Mucosa of descending colon (tissue), 3 donors: ENCODE measurements at regions not wholly inside any gene's neighbourhood (a gene's known extent, or its start where the extent isn't known, plus 50 kb on each side); places are given as distances from the start of the nearest gene placed in this dataset.

Experiments used
- ATAC-seq: fragments of 200-7000 bp; cut with Tn5 transposase; one replicate; pipeline ENCODE4 v1.9.1; 2020; ENCODE audit warnings: mild to moderate bottlenecking, moderate library complexity
- DNase-seq, 3 donors: peaks; one replicate each; pipeline ENCODE4 v3.0.0-alpha.2; 2020
- H3K36me3 ChIP-seq: fragments of 200-600 bp; one replicate; pipeline ENCODE4 v1.8.0; 2021; ENCODE audit warnings: low read depth, mild to moderate bottlenecking
- H3K4me1 ChIP-seq: fragments of 200-600 bp; one replicate; pipeline ENCODE4 v1.8.0; 2021; ENCODE audit warnings: low read depth, mild to moderate bottlenecking
- H3K4me3 ChIP-seq: fragments of 200-600 bp; one replicate; pipeline ENCODE4 v1.8.0; 2021; ENCODE audit warnings: mild to moderate bottlenecking
- H3K9me3 ChIP-seq: fragments of 200-600 bp; one replicate; pipeline ENCODE4 v1.8.0; 2021; ENCODE audit warnings: mild to moderate bottlenecking
- intact Hi-C, 2 donors: fragments of 100-400 bp; cut with DNase I in 1 of 2; cut with micrococcal nuclease in 1 of 2; formaldehyde crosslinking; loops; one replicate each; pipeline versions ENCODE4 v1.11.0 to v1.11.1; 2022; cut with DNase I, micrococcal nuclease
- TF ChIP-seq, protein P1 (sequence below): fragments of 200-600 bp; IDR thresholded peaks from one replicate; pipeline ENCODE4 v1.8.0; 2022; ENCODE audit warnings: antibody characterized with exemption, mild to moderate bottlenecking
- donor health status: DM: no; HTN: no; CAD: no; lungs with moderate emphysema.
- donor health status: DM: no; HTN: no; CAD: no.
- donor health status: DM: no; HTN: yes; CAD: no.

DNA sequence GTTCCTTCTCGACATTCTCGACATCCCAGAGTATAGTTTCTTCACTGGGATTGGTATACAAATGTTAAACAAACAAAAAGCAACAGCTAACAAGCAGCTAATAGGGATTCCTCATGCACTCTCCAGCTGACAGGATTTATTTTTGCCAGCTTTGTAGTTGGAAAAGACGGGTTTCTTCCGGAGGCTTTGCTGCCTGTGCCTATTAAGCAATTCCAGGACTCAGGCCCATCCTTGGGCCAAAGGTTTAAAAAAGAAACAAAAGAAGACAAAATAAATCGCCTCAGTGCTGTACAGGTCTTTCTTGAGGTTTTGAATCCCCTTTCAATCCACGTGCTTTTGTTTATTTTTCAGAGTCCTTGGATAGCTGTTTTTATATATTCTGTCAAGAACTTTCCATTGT is 1414.5 kb upstream of the PCDH9 start:
- TF ChIP-seq, protein P1, sequence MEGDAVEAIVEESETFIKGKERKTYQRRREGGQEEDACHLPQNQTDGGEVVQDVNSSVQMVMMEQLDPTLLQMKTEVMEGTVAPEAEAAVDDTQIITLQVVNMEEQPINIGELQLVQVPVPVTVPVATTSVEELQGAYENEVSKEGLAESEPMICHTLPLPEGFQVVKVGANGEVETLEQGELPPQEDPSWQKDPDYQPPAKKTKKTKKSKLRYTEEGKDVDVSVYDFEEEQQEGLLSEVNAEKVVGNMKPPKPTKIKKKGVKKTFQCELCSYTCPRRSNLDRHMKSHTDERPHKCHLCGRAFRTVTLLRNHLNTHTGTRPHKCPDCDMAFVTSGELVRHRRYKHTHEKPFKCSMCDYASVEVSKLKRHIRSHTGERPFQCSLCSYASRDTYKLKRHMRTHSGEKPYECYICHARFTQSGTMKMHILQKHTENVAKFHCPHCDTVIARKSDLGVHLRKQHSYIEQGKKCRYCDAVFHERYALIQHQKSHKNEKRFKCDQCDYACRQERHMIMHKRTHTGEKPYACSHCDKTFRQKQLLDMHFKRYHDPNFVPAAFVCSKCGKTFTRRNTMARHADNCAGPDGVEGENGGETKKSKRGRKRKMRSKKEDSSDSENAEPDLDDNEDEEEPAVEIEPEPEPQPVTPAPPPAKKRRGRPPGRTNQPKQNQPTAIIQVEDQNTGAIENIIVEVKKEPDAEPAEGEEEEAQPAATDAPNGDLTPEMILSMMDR: no peak
- Histone ChIP-seq H3K4me1 (no peaks in the 10 kb centered on the region), H3K9me3 (no peaks in the 10 kb centered on the region), H3K36me3 (no peaks in the 10 kb centered on the region), H3K4me3 (no peak overlapping the region)
- ATAC-seq: no peak
- DNase-seq: no peak
- intact Hi-C loops: no loop called here

DNA sequence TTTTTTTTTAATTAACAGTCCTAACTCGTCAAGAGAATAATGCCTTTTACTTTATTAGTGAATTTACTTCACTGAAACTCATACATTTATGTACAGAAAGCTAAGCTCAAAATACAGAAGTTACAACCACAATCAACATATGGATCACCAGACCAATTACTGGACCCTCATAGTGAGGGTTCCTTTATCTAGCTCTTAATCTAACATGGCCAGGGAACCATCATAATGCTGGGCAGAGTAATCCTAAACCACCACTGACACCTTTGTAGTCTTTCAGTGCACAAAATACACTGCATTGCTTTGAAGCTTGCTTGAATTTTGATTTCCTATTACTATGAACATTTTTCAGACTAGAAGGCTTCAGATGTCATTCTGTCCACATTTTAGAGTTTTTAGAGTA is 1406.6 kb upstream of the PCDH9 start:
- Histone ChIP-seq H3K4me3 (no peak overlapping the region), H3K4me1 (no peaks in the 10 kb centered on the region), H3K36me3 (no peaks in the 10 kb centered on the region), H3K9me3 (no peaks in the 10 kb centered on the region)
- intact Hi-C loops: no loop called here
- ATAC-seq (no peak), DNase-seq (no peak)
- TF ChIP-seq, protein P1: no peak

- H3K4me3 ChIP-seq: no peak overlapping the region
- no peaks in the 10 kb centered on the region for H3K4me1 ChIP-seq
- ATAC-seq (no peak), DNase-seq (no peak)
- H3K36me3 ChIP-seq: no peaks in the 10 kb centered on the region
- H3K9me3 ChIP-seq: no peaks in the 10 kb centered on the region
- intact Hi-C loops: no loop called here
- TF ChIP-seq, protein P1: no peak
Observed at GRCh38 chr13:68628994-68629393, 1398.9 kb upstream of the PCDH9 start.

- H3K36me3 ChIP-seq: no peaks in the 10 kb centered on the region
- ATAC-seq: no peak
- no peaks in the 10 kb centered on the region for H3K9me3 ChIP-seq
- no peak for DNase-seq
- TF ChIP-seq, protein P1: no peak
- H3K4me3 ChIP-seq: no peak overlapping the region
- no peaks in the 10 kb centered on the region for H3K4me1 ChIP-seq
- intact Hi-C loops: no loop called here
Observed at GRCh38 chr13:68627379-68627778, 1397.2 kb upstream of the PCDH9 start.

GRCh38 chr13:68616600-68617222 is 1386.6 kb upstream of the PCDH9 start:
- no peaks in the 10 kb centered on the region for H3K9me3 ChIP-seq
- DNase-seq (no peak), ATAC-seq (no peak)
- intact Hi-C loops: no loop called here
- no peaks in the 10 kb centered on the region for H3K36me3 ChIP-seq
- H3K4me3 ChIP-seq: no peak overlapping the region
- TF ChIP-seq, protein P1: no peak
- H3K4me1 ChIP-seq: no peaks in the 10 kb centered on the region

DNA sequence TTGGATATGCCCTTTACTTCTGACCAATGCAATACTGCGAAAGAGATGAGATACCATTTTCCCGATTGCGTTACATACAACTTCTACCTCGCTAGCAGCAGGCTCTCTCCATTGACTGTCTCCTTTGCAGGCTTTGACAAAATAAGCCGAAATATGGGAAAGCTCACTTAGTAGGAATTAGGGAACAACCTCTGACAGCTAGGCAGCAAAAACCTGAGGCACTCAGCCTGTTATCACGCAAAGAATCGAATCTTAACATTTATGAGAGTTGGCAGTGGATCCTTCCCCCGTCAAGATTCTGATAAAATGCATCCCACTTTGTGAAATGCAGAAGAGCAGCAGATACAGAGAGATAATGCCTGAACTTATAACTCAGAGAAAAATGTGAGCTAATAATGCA is 1379.5 kb upstream of the PCDH9 start:
- Histone ChIP-seq H3K4me1 (no peaks in the 10 kb centered on the region), H3K9me3 (no peaks in the 10 kb centered on the region), H3K4me3 (no peak overlapping the region), H3K36me3 (no peaks in the 10 kb centered on the region)
- intact Hi-C loops: no loop called here
- no peak for ATAC-seq
- no peak for DNase-seq
- TF ChIP-seq, protein P1: no peak
